ENCODE measurements at regions not wholly inside any gene's neighbourhood (a gene's known extent, or its start where the extent isn't known, plus 50 kb on each side); places are given as distances from the start of the nearest gene placed in this dataset.
A peak's percentile ranks its signal among the peaks of the same experiment; 100 is the strongest.

- no peak overlapping the region for H3K27ac ChIP-seq (ENCODE audit: low read depth, low read length)
- H3K9me3 ChIP-seq (ENCODE audit: control insufficient read depth, low read length): no peaks in the 10 kb centered on the region
- Mint-ChIP-seq H3K27ac (no peak overlapping the region), H3K36me3 (ENCODE audit: low read depth) (no peaks in the 10 kb centered on the region), H3K27me3 (ENCODE audit: insufficient read depth) (no peaks in the 10 kb centered on the region), H3K9me3 (peaks cover 6% of the 10 kb centered on the region), H3K4me1 (peaks cover 41% of the 10 kb centered on the region), H3K4me3 (no peak overlapping the region)
- peak; percentile 54 for TF ChIP-seq CTCF (conservative IDR thresholded peaks at IDR 0.05)
- WGBS, 2 experiments (ENCODE audit: insufficient coverage in 1 of 2, insufficient read length in 1 of 2): 86 to 100% methylated on average over 1 to 4 of the region's 4 CpGs
- H3K27me3 ChIP-seq (ENCODE audit: control insufficient read depth, insufficient read depth, low read length, poor library complexity, severe bottlenecking): no peaks in the 10 kb centered on the region
- peaks cover 15% of the 10 kb centered on the region for H3K4me1 ChIP-seq (ENCODE audit: control insufficient read depth, insufficient read depth, low read length)
- H3K9ac ChIP-seq (ENCODE audit: extremely low read depth, low read length, poor library complexity, severe bottlenecking): no peak overlapping the region
- DNase-seq: no peak
- no peak overlapping the region for H3K4me3 ChIP-seq (ENCODE audit: low read length)
- no peaks in the 10 kb centered on the region for H3K36me3 ChIP-seq (ENCODE audit: control insufficient read depth, insufficient read depth, low read length)
Measured at GRCh38 chr5:158276692-158277091, 417.7 kb upstream of the CLINT1 start.

GRCh38 chr5:158275511-158275910, 416.6 kb upstream of the CLINT1 start:
- Mint-ChIP-seq H3K4me1 (peaks cover 41% of the 10 kb centered on the region), H3K27me3 (ENCODE audit: insufficient read depth) (no peaks in the 10 kb centered on the region), H3K9me3 (no peaks in the 10 kb centered on the region), H3K27ac (no peak overlapping the region), H3K36me3 (ENCODE audit: low read depth) (no peaks in the 10 kb centered on the region), H3K4me3 (no peak overlapping the region)
- Histone ChIP-seq H3K9ac (ENCODE audit: extremely low read depth, low read length, poor library complexity, severe bottlenecking) (no peak overlapping the region), H3K27ac (ENCODE audit: low read depth, low read length) (no peak overlapping the region), H3K4me3 (ENCODE audit: low read length) (no peak overlapping the region), H3K27me3 (ENCODE audit: control insufficient read depth, insufficient read depth, low read length, poor library complexity, severe bottlenecking) (no peaks in the 10 kb centered on the region), H3K36me3 (ENCODE audit: control insufficient read depth, insufficient read depth, low read length) (no peaks in the 10 kb centered on the region), H3K4me1 (ENCODE audit: control insufficient read depth, insufficient read depth, low read length) (peaks cover 15% of the 10 kb centered on the region), H3K9me3 (ENCODE audit: control insufficient read depth, low read length) (no peaks in the 10 kb centered on the region)
- TF ChIP-seq CTCF (conservative IDR thresholded peaks at IDR 0.05): no peak
- 89 to 96% methylated on average over 2 to 6 of the region's 6 CpGs for WGBS, 2 experiments (ENCODE audit: insufficient coverage in 1 of 2, insufficient read length in 1 of 2)
- DNase-seq: no peak

GRCh38 chr5:158273035-158273434, 414.1 kb upstream of the CLINT1 start:
- H3K4me1 Mint-ChIP-seq: peaks cover 36% of the 10 kb centered on the region

More at GRCh38 chr5:158273035-158273434, 414.1 kb upstream of the CLINT1 start:
- WGBS, 2 experiments (ENCODE audit: insufficient coverage in 1 of 2, insufficient read length in 1 of 2): 8 to 15% methylated on average over 5 to 6 of the region's 6 CpGs
- Mint-ChIP-seq H3K27ac (peak overlapping the region; percentile 74), H3K36me3 (ENCODE audit: low read depth) (no peaks in the 10 kb centered on the region), H3K4me3 (no peak overlapping the region), H3K27me3 (ENCODE audit: insufficient read depth) (no peaks in the 10 kb centered on the region), H3K9me3 (peaks cover 6% of the 10 kb centered on the region)
- Histone ChIP-seq H3K4me3 (ENCODE audit: low read length) (no peak overlapping the region), H3K27me3 (ENCODE audit: control insufficient read depth, insufficient read depth, low read length, poor library complexity, severe bottlenecking) (no peaks in the 10 kb centered on the region), H3K9ac (ENCODE audit: extremely low read depth, low read length, poor library complexity, severe bottlenecking) (no peak overlapping the region), H3K9me3 (ENCODE audit: control insufficient read depth, low read length) (no peaks in the 10 kb centered on the region), H3K27ac (ENCODE audit: low read depth, low read length) (peak overlapping the region; percentile 73), H3K36me3 (ENCODE audit: control insufficient read depth, insufficient read depth, low read length) (no peaks in the 10 kb centered on the region), H3K4me1 (ENCODE audit: control insufficient read depth, insufficient read depth, low read length) (peaks cover 15% of the 10 kb centered on the region)
- peak; percentile 76 for DNase-seq
- TF ChIP-seq CTCF (conservative IDR thresholded peaks at IDR 0.05): no peak

All from endodermal cell (in vitro differentiated cells).